ENCODE measurements at regions not wholly inside any gene's neighbourhood (a gene's known extent, or its start where the extent isn't known, plus 50 kb on each side); places are given as distances from the start of the nearest gene placed in this dataset.

DNA sequence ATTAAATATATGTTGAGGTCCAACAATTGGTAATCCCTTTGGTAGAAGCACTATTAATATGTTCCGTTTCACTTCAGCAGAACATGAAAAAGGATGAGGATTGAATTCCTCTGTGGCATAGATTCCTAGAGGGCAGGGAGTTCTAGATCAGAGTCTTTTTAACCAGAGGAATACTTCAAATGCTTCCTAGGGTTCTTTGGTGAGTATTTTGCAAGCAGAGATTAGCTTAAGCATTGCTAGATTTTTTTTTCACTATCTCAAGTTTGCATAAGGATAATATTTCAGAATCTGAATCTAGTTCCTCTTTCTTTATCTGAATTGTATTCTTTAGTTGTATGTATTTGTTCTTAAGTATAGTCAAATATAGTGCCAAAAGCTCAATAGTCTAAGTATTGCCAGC is 116.6 kb upstream of the ADAMTSL1 start:
- DNase-seq, result no peak

DNA sequence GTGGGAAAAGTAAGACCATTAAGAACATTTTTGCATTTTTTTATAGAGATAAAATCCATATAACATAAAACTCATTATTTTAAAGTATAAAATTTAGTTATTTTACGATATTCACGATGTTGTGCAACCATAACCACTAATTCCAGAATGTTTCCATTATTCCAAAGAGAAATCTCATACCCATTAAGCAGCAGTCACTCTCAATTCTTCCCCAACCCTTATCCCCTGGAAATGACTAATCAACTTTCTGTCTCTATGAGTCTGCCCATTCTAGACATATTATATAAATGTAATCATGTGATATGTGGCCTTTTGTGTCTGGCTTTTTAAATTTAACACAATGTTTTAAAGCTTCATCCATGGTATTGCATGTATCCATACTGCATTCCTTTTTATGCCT is 115.6 kb upstream of the ADAMTSL1 start:
- DNase-seq, result no peak

DNA sequence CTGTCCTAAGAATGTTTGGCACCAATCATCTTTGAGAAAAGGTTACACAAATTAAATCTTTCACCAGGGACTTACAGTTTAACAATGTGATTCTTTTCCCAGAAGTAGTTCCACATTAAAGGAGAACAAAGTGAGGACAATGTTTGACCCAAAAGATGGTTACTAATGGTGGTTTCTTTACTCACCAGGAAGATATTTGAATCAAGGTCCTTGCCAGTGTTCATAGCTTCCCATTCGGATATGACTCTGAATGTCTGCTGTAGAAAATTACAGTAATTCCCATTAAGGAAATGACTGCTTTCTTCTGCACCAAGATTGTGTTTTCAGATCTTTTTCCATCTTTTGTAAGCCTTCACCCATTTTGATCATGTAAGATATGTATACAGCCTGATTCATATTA is 114.6 kb upstream of the ADAMTSL1 start:
- DNase-seq, result no peak

DNA sequence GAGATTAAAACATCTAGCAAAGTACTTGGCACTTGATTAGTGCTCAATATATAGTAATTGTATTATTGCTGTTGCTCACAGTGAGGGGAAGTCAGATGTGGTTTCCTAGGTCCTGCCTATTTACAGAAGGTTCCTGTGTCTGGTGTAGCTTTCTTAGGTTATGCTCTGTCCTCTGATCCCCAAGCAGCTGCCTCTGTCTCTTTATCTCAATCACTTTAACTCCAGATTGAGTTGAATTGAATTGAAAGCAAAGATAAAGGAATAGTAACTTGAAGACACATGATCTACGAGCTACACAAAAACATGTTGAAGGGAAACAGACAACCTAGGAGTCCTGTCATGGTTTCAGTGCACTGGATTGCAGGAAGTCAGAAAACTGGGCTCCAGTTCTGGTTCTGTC is 113.9 kb upstream of the ADAMTSL1 start:
- no peak for DNase-seq

DNA sequence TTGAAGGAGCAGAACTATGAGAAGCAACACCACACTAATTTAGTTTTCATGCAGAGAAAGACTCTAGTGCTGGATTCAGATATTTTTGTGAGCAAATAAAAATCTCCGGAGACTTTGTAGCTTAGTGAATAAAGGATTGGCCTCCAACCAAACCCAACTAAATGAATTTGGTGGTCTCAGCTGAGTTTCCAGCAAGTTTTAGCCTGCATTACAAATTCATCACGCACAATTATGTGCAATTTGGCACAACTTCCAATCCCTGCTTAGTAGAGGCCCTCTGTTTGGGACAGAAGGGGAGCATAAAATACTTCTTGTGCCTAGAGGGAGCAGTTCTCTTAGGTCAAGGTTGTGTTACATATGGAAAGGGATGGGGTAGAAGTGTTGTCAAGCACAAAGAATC is 112.3 kb upstream of the ADAMTSL1 start:
- no peak for DNase-seq

DNA sequence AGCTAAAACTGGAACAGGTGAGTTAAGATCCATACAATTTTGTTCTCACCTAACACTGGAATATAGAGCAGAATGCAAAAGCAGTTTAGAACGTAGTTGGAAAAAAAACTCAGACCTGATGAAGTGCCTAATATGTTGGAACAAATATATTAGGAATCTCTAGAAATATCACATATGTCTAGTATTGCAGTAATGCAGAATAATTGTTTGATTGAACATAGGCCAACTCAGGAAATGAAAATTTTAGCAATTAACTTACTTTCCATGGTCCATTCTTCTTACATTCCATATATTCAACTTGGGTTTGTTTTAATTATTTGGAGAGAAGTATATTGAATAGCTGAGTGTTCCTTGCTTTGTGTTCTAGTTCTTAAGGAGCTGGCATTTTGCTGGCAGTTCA is 111.8 kb upstream of the ADAMTSL1 start:
- DNase-seq, result no peak

DNA sequence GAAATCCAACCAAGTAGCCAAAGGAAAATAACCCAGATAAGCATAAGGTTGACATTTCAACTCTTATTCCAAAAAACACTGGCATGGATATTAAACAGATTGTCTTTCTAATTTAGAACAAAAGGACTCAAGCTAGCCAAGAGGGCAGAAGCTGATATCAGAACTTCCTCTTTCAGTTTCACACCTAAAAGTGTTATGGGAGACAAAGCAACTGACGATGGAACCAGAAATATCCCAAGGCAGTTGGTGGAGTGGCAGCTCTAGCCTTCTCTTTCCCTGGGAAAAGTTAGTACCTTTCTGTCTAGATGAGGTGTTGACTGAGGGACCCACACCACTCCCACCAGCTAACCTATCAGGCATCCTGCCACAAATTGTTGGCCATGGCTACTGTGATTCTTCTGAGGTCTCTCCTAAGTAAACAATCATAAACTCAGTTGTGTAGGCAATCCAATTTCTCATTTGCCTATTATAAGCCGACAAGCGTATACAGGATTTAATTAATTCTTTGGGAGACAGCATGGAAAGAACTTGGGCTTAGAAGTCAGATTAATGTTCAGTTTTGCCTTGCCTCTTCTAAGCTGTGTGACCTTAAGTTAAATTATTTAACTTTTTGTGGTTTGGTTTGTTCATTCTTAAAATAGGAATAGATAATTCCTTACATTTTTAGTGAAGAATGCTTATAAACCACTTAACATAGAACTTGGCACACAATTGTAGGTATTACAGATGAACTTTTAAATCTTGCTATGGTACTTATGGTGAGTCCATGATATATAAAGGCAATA is 110.9 kb upstream of the ADAMTSL1 start:
- no peak for DNase-seq

DNA sequence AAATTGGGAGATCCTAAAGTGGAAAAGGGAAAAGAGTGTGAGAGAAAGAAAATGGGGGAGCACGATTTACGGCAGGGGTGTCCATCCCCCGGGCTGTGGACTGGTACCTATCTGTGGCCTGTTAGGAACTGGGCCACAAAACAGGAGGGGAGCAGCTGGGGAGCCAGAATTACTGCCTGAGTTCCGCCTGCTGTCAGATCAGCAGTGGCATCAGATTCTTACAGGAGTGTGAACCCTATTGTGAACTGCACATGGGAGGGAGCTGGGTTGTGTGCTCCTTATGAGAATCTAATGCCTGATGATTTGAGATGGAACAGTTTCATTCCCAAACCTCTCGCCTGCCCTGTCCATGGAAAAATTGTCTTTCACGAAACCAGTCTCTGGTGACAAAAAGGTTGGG is 108.3 kb upstream of the ADAMTSL1 start:
- no peak for DNase-seq

DNA sequence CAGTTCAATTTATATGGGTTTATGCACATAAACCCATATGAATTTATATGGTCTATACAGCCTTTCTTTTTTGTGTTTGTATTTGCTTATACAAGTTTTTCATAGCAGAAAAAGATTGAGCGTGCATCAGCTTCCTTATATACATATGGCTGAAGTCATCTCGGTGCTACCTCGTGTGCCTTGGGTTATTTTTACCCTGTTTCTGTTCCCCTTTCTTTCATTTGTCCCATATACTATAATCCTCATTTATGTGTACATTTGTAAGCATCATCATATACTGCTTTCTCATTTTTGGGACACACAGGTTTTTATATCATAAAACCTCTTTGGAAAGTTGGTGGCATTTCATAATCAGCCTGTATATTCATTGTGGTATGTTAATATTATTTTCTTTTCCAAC is 107.8 kb upstream of the ADAMTSL1 start:
- no peak for DNase-seq

DNA sequence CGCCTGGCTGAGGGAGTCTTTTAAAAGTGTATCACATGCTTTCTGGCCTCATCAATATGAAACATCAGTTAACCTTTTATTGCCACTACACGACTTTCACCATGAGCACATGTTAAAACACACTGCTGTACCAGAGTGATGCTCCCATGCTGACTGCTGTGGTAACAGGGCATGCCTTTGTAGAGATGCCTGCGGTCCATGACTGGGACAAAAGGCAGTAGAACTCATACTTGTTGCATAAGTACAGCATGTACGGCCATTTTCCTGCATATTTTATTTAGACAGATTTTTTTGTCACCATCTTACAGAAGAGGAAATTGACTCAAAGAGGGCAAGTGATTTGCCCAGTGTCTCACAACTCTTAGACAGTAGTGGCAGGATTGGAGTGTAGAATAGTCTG is 105.7 kb upstream of the ADAMTSL1 start:
- no peak for DNase-seq

DNA sequence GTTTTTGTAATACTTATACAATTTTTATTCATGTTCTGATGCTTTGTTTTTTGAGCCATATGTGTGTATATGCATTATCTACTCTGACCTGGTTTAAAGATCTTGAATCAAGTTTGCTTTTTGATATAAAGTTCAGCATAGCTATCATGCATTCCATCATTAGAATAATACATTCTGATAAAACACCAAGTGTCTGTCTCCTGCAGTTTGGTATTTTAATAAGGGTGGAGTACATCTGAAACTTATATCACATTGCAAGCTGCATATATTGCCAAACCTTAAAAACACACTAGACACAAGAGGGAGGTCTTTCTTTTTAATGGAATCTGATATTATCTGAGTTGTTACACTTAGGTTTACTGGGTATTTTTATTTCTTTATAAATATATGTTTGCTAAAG is 102.8 kb upstream of the ADAMTSL1 start:
- DNase-seq, result no peak

DNA sequence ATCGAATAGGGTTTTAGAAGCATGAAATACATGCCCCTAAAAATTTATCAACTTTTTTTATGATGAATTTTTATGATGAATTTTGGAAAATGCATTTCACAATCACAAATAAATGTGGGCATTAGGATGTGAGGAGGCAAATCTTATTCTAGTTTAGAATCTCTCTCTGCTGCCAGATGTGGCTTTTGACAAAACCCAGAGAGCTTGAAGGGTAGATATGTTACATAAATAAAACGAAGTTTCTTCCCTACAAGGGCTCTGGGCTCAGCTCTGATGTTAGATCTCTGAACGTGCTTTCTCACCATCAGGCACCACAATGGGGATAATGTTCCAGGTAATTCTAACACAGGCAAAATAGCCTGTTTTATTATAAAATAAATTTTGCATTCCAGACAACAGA is 102.3 kb upstream of the ADAMTSL1 start:
- DNase-seq, result no peak

DNA sequence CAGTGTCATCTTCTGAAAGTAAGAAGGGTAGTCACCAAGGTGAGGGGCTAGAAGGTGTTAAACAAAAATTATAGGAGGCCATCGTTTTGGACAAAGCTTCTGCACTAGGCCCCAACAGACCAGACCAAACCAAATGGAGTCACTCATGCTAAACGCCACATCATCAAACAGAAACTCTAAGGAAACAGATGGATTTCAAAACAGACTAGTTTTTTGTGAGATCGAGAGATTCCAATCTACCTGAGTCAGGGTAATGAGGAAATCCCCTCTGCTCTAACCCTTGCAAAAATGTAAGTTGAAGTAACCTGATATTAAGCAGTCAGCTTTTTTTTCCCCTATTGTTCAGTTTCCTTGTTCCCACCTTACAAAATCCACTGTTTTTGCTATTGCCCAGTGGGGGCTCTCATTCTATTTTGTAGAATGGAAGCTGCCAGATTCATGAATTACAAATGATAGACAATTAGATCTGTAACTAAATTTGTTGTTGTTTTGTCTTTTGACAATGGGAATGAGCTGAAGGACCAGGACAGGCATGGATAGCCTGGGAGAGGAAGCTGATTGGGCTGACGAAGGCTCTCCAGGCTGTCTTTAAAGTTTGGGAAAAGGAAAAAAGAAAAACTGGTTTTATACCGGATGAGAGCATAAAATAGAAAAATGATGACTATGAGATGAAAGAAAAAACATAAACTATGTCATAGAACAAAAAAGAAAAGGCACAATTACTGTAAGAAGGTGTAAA is 94.7 kb upstream of the ADAMTSL1 start:
- no peak for DNase-seq

DNA sequence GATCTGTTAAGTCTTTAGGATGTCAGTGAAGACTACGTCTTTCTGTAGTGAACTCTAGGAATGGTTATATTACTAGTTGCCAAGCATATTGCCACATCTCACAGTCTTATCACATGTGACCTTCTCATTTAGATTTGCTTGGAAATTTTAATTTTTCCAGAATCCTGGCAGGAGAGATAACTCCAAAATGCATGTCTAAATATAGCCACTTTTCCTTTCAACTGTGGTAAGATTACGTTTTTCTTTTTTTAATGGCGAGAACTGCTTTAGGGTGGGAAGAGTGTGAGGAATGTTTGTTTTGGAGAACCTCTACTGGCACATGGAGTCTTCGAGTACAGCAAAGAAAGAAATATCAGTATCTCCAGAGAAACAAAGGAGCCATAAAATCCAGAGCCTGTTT is 91.7 kb upstream of the ADAMTSL1 start:
- no peak for DNase-seq

DNA sequence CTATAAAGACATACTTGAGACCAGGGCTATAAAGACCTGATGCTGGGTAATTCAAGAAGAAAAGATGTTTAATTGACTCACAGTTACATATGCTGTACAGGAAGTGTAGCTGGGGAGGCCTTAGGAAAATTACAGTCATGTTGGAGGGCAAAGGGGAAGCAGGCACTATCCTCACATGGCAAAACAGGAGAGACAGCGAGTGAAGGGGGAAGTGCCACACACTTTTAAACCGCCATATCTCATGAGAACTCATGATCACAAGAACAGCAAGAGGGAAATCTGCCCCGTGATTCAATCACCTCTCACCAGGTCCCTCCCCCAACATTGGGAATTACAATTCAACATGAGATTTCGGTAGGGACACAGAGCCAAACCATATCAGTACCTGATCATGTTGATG is 89.9 kb upstream of the ADAMTSL1 start:
- no peak for DNase-seq

DNA sequence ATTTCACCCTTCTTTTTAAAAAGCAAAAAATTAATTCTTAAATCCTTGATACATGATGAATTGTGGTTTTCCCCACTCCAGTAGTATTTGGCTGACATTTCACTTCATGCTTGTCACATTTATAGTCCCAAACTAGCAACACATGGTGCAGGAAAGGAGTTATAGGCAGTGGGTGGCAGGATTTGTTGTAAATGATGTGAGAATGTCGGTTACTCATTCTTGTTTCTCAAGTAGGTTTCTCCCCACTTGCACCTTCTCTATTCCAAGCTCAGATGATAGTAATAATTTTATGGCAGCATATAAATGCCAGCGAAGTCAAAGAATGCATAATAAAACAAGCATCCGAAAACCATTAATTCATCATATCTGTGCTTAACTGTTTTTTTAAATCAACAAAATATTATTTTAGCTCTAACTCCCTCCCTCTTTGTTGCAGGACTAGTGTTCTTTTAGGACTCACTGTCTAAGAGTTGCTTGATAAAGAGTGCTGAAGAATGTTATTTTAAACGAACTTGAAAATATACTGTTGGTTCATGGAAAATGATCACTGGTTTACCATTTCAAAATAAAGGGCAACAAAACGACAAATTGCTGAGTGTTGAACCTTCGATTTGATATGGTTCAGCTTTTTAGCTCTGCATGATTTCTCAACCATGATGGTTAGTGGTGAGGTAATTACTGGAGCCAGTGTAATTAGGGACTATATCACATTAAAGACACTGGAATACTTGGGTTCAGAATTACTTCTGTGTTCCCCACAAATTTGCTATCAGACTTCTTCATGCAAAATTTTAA is 88.1 kb upstream of the ADAMTSL1 start:
- DNase-seq, result no peak

DNA sequence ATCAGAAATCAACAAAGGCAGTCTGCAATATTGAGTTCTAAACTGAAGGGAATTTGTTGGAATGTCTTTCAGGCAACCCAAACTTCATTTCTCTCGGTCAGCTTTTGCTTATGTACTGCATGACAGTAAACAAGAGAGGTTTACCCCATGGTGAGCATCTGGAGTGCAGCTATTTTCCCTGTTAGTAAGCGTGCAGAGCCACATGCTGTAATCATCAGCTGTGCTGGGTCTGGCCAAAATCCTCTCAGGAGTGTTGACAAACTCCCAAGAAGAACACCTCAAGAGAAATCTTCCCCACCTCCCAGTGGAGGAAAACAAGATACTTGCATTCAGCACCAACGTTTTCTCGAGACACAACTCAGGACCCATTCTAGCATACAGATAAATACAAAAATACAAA is 83.6 kb upstream of the ADAMTSL1 start:
- DNase-seq, result no peak

DNA sequence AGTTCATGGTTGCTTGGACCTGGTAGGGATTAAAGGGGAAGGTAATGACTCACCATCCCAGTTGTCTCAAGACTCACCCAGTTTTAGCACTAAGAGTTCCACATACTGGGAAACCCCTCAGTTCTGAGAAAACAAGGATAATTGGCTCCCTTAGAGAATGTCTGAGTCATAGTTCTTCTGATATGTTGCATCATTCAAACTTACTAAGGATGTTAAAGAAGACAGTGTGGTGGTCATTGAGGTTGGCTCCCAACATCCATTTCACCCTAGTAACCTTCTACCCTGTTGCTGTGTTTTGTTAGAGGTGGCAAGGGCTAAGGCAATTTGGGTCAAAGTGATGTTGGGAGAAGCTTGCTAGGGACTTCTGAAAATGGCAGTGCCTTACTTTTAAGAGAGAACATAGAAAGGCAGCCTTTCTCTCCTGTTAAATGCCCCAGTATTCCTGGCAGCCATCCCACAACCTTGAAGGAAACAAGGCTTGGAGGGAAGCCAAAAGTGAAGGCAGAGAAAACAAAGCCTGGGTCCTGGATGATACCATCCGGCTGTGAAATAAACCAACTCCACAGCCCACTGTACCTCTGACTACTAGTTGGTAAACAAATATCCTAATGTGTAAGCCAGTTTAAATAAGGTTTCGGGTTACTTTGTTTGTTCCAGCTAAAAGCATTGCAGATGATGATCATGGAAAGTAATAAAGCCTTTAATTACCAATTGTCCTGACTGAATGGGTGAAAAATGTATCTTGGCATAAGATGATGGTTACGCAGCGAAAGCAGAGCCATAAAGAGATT is 80.4 kb upstream of the ADAMTSL1 start:
- DNase-seq, result peak; percentile 34

DNA sequence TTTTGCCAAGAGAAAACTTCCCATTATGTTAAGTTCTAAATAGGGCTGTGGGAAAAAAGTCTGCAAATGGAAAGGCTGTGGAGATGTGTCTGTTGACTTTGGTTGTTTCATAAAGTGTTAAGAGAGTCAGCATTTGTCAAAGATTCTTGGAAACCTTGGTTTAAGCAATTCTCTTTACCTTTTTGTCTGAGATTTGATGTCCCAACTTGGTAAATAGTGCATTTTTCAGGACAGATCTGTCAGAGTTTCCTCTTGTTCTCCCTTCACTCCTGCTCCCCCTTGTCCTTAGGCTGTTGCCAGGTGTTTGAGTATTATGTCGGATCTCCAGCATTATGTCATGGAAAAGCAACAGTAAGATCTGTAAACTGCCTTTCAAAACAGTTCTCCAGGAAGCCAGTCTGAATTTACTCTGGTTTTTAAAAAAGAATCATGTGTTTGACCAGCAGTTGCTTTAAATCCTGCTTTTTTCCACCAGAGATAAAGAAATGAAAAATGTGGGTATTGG is 79.1 kb upstream of the ADAMTSL1 start:
- no peak for DNase-seq

DNA sequence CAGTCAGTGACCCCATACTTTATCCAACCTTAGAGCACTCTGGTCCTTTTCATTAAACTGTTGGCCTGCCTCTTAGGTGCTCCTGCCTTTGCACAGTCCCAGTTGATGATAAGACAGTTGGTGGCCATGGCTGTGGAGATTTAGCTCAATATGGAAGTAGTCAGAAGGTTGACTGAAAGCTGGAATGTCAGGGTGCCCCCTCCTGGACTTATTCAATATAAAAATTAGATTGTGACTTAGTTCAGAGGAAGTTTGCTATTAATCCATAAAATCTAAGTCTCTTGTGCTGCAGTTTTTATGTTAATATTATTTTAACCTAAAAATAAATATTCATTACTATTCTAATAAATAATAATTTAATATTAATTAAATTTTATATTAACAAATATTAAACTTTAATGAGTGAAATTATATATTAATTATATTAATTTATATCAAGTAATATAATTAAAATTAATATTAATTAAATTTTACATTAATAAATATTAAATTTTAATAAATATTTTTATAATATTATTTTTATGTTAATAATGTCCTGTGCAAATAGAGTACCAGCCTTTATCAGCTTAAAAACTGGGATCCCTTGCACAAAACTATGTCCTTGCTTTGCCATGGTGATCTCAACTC is 77.7 kb upstream of the ADAMTSL1 start:
- DNase-seq, result no peak

DNA sequence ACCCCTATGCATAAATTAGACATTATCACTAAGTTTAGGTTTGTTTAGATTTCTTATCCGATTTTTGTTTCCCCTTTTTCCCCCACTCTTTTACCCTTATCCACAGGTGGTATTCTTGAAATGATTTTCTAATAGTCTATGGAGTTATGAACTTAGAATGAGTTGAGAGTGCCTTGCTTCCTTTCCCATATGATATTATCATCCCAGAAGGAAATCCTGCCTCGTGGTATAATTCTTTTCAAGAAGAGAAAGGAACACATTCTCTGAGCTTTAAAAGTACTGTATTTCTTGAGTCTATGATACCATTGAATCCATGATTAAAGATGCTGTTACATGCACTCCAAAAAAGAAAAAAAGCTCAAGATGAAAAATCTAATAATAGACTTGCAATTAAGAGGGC is 76.9 kb upstream of the ADAMTSL1 start:
- DNase-seq, result no peak

DNA sequence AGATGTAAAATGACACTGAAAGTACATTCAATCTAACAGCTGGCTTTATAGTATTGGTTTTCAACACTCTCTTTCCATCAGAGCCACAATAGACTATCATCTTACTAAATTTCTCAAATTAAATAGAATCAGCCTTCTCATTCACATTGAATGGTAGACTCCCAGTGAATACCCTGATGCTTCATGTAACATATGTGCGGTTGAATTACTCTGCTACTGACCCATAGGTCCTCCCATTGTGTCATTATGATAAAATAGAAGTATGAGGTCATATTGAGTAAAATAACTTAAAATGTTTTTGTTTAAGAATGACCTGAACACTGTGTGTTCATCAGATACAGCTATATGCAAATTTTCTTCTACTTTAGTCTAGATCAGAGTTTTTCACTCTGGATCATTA is 75.9 kb upstream of the ADAMTSL1 start:
- no peak for DNase-seq
